ENCODE measurements at regions not wholly inside any gene's neighbourhood (a gene's known extent, or its start where the extent isn't known, plus 50 kb on each side); places are given as distances from the start of the nearest gene placed in this dataset.

- DNase-seq (ENCODE audit: low read depth), result no peak
Measured at GRCh38 chr15:37873336-37873735, 61.1 kb upstream of the TMCO5A start.

- DNase-seq (ENCODE audit: low read depth), result no peak
Measured at GRCh38 chr15:37876900-37877299, 57.5 kb upstream of the TMCO5A start.

- DNase-seq (ENCODE audit: low read depth), result peak; percentile 48
Measured at GRCh38 chr15:37877851-37878741, 56.3 kb upstream of the TMCO5A start.

GRCh38 chr15:37880009-37880834, 54.2 kb upstream of the TMCO5A start:
- peak; percentile 45 for DNase-seq (ENCODE audit: low read depth)

GRCh38 chr15:37880835-37881153, 53.6 kb upstream of the TMCO5A start:
- no peak for DNase-seq (ENCODE audit: low read depth)

- no peak for DNase-seq (ENCODE audit: low read depth)
Measured at GRCh38 chr15:37881237-37882013, 53.0 kb upstream of the TMCO5A start.

GRCh38 chr15:37882640-37883039, 51.8 kb upstream of the TMCO5A start:
- no peak for DNase-seq (ENCODE audit: low read depth)
